ENCODE measurements at regions not wholly inside any gene's neighbourhood (a gene's known extent, or its start where the extent isn't known, plus 50 kb on each side); places are given as distances from the start of the nearest gene placed in this dataset.

DNA sequence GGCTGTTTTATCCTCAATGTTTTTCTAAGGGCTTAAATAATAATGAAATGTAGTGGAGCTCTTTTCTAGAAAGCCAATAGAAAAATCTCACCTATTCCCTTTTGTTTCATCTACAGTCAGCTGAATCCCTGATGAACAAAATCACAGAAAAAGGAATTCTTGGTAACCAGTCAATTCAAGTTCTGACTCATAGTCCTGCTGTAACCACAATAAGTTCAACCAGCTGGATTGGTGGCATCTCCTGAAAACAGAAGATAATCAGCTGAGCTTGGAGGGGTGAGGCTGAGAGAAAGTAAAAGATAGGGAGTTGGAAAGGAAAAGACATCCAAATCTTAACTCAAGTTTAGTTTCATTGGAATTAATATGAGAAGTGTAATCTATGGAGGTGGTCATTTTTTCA lies 772.1 kb downstream of the CCSER2 start:
- no peak overlapping the region for H3K4me3 ChIP-seq
- no peaks in the 10 kb centered on the region for H3K4me1 ChIP-seq
- H3K9me3 ChIP-seq, result no peaks in the 10 kb centered on the region
- TF ChIP-seq EP300 (IDR thresholded peaks at IDR 0.05), result no peak
- TF ChIP-seq, protein P1, sequence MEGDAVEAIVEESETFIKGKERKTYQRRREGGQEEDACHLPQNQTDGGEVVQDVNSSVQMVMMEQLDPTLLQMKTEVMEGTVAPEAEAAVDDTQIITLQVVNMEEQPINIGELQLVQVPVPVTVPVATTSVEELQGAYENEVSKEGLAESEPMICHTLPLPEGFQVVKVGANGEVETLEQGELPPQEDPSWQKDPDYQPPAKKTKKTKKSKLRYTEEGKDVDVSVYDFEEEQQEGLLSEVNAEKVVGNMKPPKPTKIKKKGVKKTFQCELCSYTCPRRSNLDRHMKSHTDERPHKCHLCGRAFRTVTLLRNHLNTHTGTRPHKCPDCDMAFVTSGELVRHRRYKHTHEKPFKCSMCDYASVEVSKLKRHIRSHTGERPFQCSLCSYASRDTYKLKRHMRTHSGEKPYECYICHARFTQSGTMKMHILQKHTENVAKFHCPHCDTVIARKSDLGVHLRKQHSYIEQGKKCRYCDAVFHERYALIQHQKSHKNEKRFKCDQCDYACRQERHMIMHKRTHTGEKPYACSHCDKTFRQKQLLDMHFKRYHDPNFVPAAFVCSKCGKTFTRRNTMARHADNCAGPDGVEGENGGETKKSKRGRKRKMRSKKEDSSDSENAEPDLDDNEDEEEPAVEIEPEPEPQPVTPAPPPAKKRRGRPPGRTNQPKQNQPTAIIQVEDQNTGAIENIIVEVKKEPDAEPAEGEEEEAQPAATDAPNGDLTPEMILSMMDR (IDR thresholded peaks at IDR 0.05), result no peak
- no peak for TF ChIP-seq POLR2AphosphoS5 (IDR thresholded peaks at IDR 0.05)
- no peak for TF ChIP-seq POLR2A (IDR thresholded peaks at IDR 0.05; ENCODE audit: low read depth)
- intact Hi-C loops (cut with DNase I), result no loop called here
- DNase-seq (ENCODE audit: extremely low spot score), result no peak
- no peaks in the 10 kb centered on the region for H3K27me3 ChIP-seq
- H3K36me3 ChIP-seq, result no peaks in the 10 kb centered on the region
- H3K27ac ChIP-seq (replicated peaks in 1 of 4), result no peak overlapping the region

- intact Hi-C loops (cut with DNase I), result no loop called here
These were observed 777.3 kb downstream of the CCSER2 start for GRCh38 chr10:85105614-85106255.

DNA sequence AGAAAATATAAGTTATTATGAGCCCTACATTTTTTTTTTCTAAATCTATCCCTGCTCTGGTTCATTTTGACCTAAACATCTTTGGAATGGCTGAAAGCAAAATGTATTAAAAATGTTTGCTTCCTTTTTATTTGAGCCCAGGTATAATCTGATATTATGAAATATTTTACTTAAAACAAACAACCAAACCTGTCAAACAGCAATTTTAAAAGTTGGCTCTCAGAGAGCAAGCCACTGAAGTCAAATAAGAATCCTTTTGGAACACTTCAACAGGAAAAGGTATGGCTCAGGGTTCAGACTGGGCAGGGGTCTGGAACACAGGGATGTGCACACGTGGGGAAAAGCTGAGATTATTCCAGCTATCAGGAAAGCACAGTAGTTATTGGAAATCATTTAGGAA lies 782.9 kb downstream of the CCSER2 start:
- H3K9me3 ChIP-seq, result no peaks in the 10 kb centered on the region
- TF ChIP-seq EP300 (IDR thresholded peaks at IDR 0.05), result no peak
- no peak for TF ChIP-seq POLR2AphosphoS5 (IDR thresholded peaks at IDR 0.05)
- no peak for TF ChIP-seq POLR2A (IDR thresholded peaks at IDR 0.05; ENCODE audit: low read depth)
- TF ChIP-seq, protein P1 (IDR thresholded peaks at IDR 0.05), result no peak
- H3K27ac ChIP-seq (replicated peaks in 1 of 4), result no peak overlapping the region
- H3K27me3 ChIP-seq, result no peaks in the 10 kb centered on the region
- H3K4me3 ChIP-seq, result no peak overlapping the region
- intact Hi-C loops (cut with DNase I), result no loop called here
- no peaks in the 10 kb centered on the region for H3K36me3 ChIP-seq
- DNase-seq (ENCODE audit: extremely low spot score), result no peak
- 52% methylated on average over 1 of the region's 1 CpG for WGBS
- no peaks in the 10 kb centered on the region for H3K4me1 ChIP-seq

More at GRCh38 chr10:85105614-85106255, 777.3 kb downstream of the CCSER2 start:
- no peaks in the 10 kb centered on the region for H3K9me3 ChIP-seq
- TF ChIP-seq POLR2AphosphoS5 (IDR thresholded peaks at IDR 0.05), result no peak
- WGBS, result 62% methylated on average over 4 of the region's 4 CpGs
- no peaks in the 10 kb centered on the region for H3K4me1 ChIP-seq
- no peak for DNase-seq (ENCODE audit: extremely low spot score)
- H3K4me3 ChIP-seq, result no peak overlapping the region
- no peaks in the 10 kb centered on the region for H3K27me3 ChIP-seq
- H3K36me3 ChIP-seq, result no peaks in the 10 kb centered on the region
- no peak overlapping the region for H3K27ac ChIP-seq (replicated peaks in 1 of 4)

DNA sequence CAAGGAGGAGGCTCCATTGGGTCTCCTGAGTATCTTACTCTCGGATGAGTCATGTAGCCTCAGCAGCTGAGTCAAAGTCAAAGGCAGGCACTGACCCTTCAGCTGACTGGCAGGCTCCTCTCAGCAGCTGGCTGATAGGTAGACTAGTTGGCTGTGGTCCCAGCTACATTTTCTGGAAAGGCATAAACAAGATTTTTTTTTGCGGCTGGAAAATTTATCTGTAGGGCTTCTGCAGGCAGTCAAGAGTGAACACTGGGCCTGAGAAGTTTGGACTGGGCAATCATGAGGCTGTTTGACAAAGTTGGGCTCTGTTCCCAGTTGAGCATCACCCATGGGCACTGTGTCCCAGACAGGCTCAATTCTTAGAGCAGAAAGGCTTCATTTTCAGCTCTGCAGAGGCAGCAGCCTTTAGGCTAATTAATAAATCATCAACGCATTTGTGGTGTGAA lies 796.2 kb downstream of the CCSER2 start:
- H3K36me3 ChIP-seq, result no peaks in the 10 kb centered on the region
- H3K27me3 ChIP-seq, result peaks cover 0 to 9% (median 0%) of the 10 kb centered on the region in 4 donors
- H3K27ac ChIP-seq (replicated peaks in 1 of 4), result no peak overlapping the region
- WGBS, result 50% methylated on average over 2 of the region's 3 CpGs
- H3K4me3 ChIP-seq, result no peak overlapping the region
- H3K4me1 ChIP-seq, result no peaks in the 10 kb centered on the region
- no peak for TF ChIP-seq POLR2A (IDR thresholded peaks at IDR 0.05; ENCODE audit: low read depth)
- TF ChIP-seq POLR2AphosphoS5 (IDR thresholded peaks at IDR 0.05), result no peak
- no peak for TF ChIP-seq EP300 (IDR thresholded peaks at IDR 0.05)
- TF ChIP-seq, protein P1 (IDR thresholded peaks at IDR 0.05), result no peak
- H3K9me3 ChIP-seq, result peaks cover 0 to 4% (median 0%) of the 10 kb centered on the region in 4 donors
- intact Hi-C loops (cut with DNase I), result no loop called here
- DNase-seq (ENCODE audit: extremely low spot score), result no peak

DNA sequence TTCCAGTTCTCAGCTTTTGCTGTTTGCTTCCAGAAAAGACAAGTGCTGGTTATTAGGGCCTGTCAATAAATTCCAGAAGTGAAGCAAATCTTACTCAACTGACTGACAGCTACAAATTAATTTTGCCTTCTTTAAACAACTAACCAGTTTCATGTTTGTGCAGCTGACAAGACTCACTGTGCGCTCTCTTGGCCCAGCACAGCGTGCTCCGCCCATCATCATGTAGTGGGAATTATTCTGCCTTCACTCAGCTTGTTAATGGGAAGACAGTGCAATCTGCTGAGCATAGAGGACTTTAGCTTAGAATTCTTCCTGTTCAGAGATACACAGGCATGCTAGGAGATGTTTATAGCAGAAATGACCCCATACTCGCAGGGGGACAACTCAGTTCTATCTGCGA lies 808.9 kb downstream of the CCSER2 start:
- Histone ChIP-seq H3K9me3 (no peaks in the 10 kb centered on the region), H3K36me3 (no peaks in the 10 kb centered on the region), H3K27ac (replicated peaks in 1 of 4) (no peak overlapping the region), H3K27me3 (no peaks in the 10 kb centered on the region), H3K4me3 (no peak overlapping the region), H3K4me1 (no peaks in the 10 kb centered on the region)
- 66% methylated on average over 5 of the region's 5 CpGs for WGBS
- no peak for TF ChIP-seq POLR2A (IDR thresholded peaks at IDR 0.05; ENCODE audit: low read depth)
- no peak for TF ChIP-seq POLR2AphosphoS5 (IDR thresholded peaks at IDR 0.05)
- TF ChIP-seq, protein P1 (IDR thresholded peaks at IDR 0.05), result no peak
- TF ChIP-seq EP300 (IDR thresholded peaks at IDR 0.05), result no peak
- peak; percentile 77 for DNase-seq (ENCODE audit: extremely low spot score)
- intact Hi-C loops (cut with DNase I), result no loop called here
